ENCODE measurements at regions not wholly inside any gene's neighbourhood (a gene's known extent, or its start where the extent isn't known, plus 50 kb on each side); places are given as distances from the start of the nearest gene placed in this dataset.
A peak's percentile ranks its signal among the peaks of the same experiment; 100 is the strongest.

DNA sequence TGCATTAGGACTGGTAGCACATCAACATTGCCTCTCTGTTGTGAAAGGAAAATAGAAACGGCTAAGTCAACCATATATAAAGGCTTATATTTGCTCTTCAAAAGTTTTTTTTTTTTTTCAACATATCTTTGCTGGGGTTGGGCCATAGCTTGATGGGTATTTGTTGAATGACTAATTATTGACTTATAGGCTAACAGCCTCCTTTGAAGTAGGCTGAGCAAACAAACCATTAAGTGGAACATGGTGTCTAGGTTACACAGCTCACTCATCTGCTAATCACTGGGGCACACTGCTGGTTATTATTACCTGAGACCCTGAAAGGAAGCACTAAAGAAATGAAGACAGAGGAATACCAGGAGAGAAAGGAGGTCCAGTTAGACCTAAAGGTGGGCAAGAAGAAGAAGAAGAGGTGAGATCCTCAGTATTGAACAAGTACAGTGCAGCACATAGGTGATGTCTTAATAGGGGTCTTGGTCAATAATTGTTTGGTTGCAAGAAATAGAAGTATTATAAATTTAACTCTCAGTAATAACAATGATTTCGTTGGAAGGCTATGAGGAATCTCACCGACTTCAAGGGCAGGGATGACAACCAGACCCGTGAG is 139.4 kb downstream of the RPLP1 start (continued):
- TF ChIP-seq, protein P1, sequence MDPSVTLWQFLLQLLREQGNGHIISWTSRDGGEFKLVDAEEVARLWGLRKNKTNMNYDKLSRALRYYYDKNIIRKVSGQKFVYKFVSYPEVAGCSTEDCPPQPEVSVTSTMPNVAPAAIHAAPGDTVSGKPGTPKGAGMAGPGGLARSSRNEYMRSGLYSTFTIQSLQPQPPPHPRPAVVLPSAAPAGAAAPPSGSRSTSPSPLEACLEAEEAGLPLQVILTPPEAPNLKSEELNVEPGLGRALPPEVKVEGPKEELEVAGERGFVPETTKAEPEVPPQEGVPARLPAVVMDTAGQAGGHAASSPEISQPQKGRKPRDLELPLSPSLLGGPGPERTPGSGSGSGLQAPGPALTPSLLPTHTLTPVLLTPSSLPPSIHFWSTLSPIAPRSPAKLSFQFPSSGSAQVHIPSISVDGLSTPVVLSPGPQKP (IDR thresholded peaks at IDR 0.05; ENCODE audit: low read depth, low read length) = no peak
- TF ChIP-seq JUNB (IDR thresholded peaks at IDR 0.05) (peak; percentile 95), USF2 (IDR thresholded peaks at IDR 0.05) (no peak), JUN (IDR thresholded peaks at IDR 0.05) (peak; percentile 92 to 94), ESRRA (IDR thresholded peaks at IDR 0.05; ENCODE audit: borderline replicate concordance, low read length) (no peak), HOXB13 (CRISPR knock-in tag; IDR thresholded peaks at IDR 0.05; ENCODE audit: low read depth) (no peak), HOXA7 (CRISPR knock-in tag; IDR thresholded peaks at IDR 0.05) (no peak), KDM5A (IDR thresholded peaks at IDR 0.05) (no peak), MYC (IDR thresholded peaks at IDR 0.05; ENCODE audit: borderline replicate concordance, low read length) (no peak), EHF (CRISPR knock-in tag; IDR thresholded peaks at IDR 0.05) (no peak), RARB (CRISPR knock-in tag; IDR thresholded peaks at IDR 0.05) (0 out of 2 replicates have a peak, but pooled peaks have one; percentile 32), RAD21 (conservative IDR thresholded peaks at IDR 0.05 in 1 of 2, IDR thresholded peaks at IDR 0.05 in 1 of 2) (peak in 1 of 2 experiments; percentile 37; a peak in 2 of 5 replicates), KDM1A (IDR thresholded peaks at IDR 0.05; ENCODE audit: low read depth) (no peak), MAFK (IDR thresholded peaks at IDR 0.05; ENCODE audit: partially characterized antibody) (no peak), SMC3 (IDR thresholded peaks at IDR 0.05) (peak; percentile 30; the same call in 1 of the 3 replicates), PHF8 (IDR thresholded peaks at IDR 0.05; ENCODE audit: borderline replicate concordance, low read depth) (no peak), BCL3 (IDR thresholded peaks at IDR 0.05) (peak; percentile 96; the same call in 2 of the 3 replicates), CHD2 (IDR thresholded peaks at IDR 0.05; ENCODE audit: low read length, partially characterized antibody) (no peak)
- TF ChIP-seq, protein P2, sequence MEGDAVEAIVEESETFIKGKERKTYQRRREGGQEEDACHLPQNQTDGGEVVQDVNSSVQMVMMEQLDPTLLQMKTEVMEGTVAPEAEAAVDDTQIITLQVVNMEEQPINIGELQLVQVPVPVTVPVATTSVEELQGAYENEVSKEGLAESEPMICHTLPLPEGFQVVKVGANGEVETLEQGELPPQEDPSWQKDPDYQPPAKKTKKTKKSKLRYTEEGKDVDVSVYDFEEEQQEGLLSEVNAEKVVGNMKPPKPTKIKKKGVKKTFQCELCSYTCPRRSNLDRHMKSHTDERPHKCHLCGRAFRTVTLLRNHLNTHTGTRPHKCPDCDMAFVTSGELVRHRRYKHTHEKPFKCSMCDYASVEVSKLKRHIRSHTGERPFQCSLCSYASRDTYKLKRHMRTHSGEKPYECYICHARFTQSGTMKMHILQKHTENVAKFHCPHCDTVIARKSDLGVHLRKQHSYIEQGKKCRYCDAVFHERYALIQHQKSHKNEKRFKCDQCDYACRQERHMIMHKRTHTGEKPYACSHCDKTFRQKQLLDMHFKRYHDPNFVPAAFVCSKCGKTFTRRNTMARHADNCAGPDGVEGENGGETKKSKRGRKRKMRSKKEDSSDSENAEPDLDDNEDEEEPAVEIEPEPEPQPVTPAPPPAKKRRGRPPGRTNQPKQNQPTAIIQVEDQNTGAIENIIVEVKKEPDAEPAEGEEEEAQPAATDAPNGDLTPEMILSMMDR (IDR thresholded peaks at IDR 0.05) = no peak
- TF ChIP-seq, protein P3, sequence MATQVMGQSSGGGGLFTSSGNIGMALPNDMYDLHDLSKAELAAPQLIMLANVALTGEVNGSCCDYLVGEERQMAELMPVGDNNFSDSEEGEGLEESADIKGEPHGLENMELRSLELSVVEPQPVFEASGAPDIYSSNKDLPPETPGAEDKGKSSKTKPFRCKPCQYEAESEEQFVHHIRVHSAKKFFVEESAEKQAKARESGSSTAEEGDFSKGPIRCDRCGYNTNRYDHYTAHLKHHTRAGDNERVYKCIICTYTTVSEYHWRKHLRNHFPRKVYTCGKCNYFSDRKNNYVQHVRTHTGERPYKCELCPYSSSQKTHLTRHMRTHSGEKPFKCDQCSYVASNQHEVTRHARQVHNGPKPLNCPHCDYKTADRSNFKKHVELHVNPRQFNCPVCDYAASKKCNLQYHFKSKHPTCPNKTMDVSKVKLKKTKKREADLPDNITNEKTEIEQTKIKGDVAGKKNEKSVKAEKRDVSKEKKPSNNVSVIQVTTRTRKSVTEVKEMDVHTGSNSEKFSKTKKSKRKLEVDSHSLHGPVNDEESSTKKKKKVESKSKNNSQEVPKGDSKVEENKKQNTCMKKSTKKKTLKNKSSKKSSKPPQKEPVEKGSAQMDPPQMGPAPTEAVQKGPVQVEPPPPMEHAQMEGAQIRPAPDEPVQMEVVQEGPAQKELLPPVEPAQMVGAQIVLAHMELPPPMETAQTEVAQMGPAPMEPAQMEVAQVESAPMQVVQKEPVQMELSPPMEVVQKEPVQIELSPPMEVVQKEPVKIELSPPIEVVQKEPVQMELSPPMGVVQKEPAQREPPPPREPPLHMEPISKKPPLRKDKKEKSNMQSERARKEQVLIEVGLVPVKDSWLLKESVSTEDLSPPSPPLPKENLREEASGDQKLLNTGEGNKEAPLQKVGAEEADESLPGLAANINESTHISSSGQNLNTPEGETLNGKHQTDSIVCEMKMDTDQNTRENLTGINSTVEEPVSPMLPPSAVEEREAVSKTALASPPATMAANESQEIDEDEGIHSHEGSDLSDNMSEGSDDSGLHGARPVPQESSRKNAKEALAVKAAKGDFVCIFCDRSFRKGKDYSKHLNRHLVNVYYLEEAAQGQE (IDR thresholded peaks at IDR 0.05) = no peak
- TF ChIP-seq, protein P4, sequence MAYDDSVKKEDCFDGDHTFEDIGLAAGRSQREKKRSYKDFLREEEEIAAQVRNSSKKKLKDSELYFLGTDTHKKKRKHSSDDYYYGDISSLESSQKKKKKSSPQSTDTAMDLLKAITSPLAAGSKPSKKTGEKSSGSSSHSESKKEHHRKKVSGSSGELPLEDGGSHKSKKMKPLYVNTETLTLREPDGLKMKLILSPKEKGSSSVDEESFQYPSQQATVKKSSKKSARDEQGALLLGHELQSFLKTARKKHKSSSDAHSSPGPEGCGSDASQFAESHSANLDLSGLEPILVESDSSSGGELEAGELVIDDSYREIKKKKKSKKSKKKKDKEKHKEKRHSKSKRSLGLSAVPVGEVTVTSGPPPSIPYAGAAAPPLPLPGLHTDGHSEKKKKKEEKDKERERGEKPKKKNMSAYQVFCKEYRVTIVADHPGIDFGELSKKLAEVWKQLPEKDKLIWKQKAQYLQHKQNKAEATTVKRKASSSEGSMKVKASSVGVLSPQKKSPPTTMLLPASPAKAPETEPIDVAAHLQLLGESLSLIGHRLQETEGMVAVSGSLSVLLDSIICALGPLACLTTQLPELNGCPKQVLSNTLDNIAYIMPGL (CRISPR knock-in tag; IDR thresholded peaks at IDR 0.05; ENCODE audit: borderline replicate concordance) = no peak
- TF ChIP-seq, protein P5, sequence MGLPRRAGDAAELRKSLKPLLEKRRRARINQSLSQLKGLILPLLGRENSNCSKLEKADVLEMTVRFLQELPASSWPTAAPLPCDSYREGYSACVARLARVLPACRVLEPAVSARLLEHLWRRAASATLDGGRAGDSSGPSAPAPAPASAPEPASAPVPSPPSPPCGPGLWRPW (IDR thresholded peaks at IDR 0.05) = peak; percentile 70; the same call in 1 of the 2 replicates
